OCI-LY7 (cell line): ENCODE measurements at regions not wholly inside any gene's neighbourhood (a gene's known extent, or its start where the extent isn't known, plus 50 kb on each side); places are given as distances from the start of the nearest gene placed in this dataset.
"Not testable (repeated sequence)": the region's sequence is repeated elsewhere in the genome, so short reads cannot be mapped to it uniquely, and the experiment has no call there.

ENCODE experiments used
- BruUV-seq: library from RNA; stranded (reverse); fragments of 400-500 nt; replicated peaks from 2 replicates; lab custom pipeline; 2021; lab: Mats Ljungman, UMichigan
- CTCF ChIA-PET: fragments of 300-600 bp; sonication (Branson Sonifier 250); formaldehyde crosslinking; loops from one replicate; lab custom pipeline; 2022; ENCODE audit warnings: antibody characterized with exemption; ENCODE audit not compliant: unreplicated experiment; lab: Charles Lee
- POLR2A ChIA-PET: fragments of 300-600 bp; sonication (Branson Sonifier 250); formaldehyde crosslinking; loops from one replicate; lab custom pipeline; 2022; ENCODE audit warnings: antibody characterized with exemption; lab: Charles Lee
- DNase-seq: peaks from one replicate; pipeline ENCODE4 v3.0.0-alpha.2; 2015; ENCODE audit warnings: low spot score
- H2AFZ ChIP-seq: fragments of 200-600 bp; sonication (generic), shearing (Covaris generic); 2 replicates; pipeline ENCODE4 v1.6.1; 2014; ENCODE audit warnings: mild to moderate bottlenecking, antibody characterized with exemption, low read length, moderate library complexity
- H3K27ac ChIP-seq: fragments of 200-600 bp; sonication (generic); 2 replicates; pipeline ENCODE4 v1.5.1; 2014; ENCODE audit warnings: mixed run types, low read depth, mild to moderate bottlenecking, moderate library complexity, low read length, inconsistent platforms; ENCODE audit not compliant: poor library complexity, severe bottlenecking
- H3K36me3 ChIP-seq: fragments of 200-600 bp; sonication (generic); 2 replicates; pipeline ENCODE4 v1.6.1; 2014; ENCODE audit warnings: mild to moderate bottlenecking, antibody characterized with exemption, low read length, moderate library complexity, mixed read lengths; ENCODE audit not compliant: insufficient read depth
- H3K4me1 ChIP-seq: fragments of 200-600 bp; sonication (generic); 2 replicates; pipeline ENCODE4 v1.5.1; 2014; ENCODE audit warnings: mild to moderate bottlenecking, low read length; ENCODE audit not compliant: insufficient read depth, poor library complexity, severe bottlenecking
- H3K4me2 ChIP-seq: fragments of 200-600 bp; sonication (generic); 2 replicates; pipeline ENCODE4 v1.6.1; 2014; ENCODE audit warnings: mild to moderate bottlenecking, low read length
- H3K4me3 ChIP-seq: fragments of 200-600 bp; sonication (generic); 2 replicates; pipeline ENCODE4 v1.5.1; 2014; ENCODE audit warnings: mild to moderate bottlenecking, low read depth, low read length; ENCODE audit not compliant: poor library complexity, severe bottlenecking
- H3K79me2 ChIP-seq: fragments of 200-600 bp; sonication (generic); 2 replicates; pipeline ENCODE4 v1.6.1; 2016; ENCODE audit warnings: low read depth, mild to moderate bottlenecking, low read length, moderate library complexity, mixed read lengths; ENCODE audit not compliant: insufficient read depth
- H3K9me2 ChIP-seq: fragments of 200-600 bp; sonication (generic); 2 replicates; pipeline ENCODE4 v1.6.1; 2016; ENCODE audit warnings: mild to moderate bottlenecking, low read length, mixed read lengths; ENCODE audit not compliant: insufficient read depth
- H3K9me3 ChIP-seq: fragments of 200-600 bp; sonication (generic); 2 replicates; pipeline ENCODE4 v1.6.1; 2014; ENCODE audit warnings: mild to moderate bottlenecking, mixed run types, low read length, mixed read lengths
- H4K20me1 ChIP-seq: fragments of 200-600 bp; sonication (generic); 2 replicates; pipeline ENCODE4 v1.6.1; 2014; ENCODE audit warnings: mild to moderate bottlenecking, antibody characterized with exemption, low read length, moderate library complexity, mixed read lengths; ENCODE audit not compliant: insufficient read depth
- CTCF ChIP-seq: fragments of 200-600 bp; sonication (generic); conservative IDR thresholded peaks from 2 replicates; pipeline ENCODE4 v1.5.1; 2014; ENCODE audit warnings: mild to moderate bottlenecking, antibody characterized with exemption, low read length, moderate library complexity, mixed read lengths
- EZH2phosphoT487 ChIP-seq: fragments of 200-600 bp; sonication (generic); IDR thresholded peaks from 2 replicates; pipeline ENCODE4 v1.6.1; 2018; ENCODE audit warnings: low read depth, borderline replicate concordance, mild to moderate bottlenecking, mixed run types, antibody characterized with exemption, low read length, moderate library complexity, mixed read lengths
- intact Hi-C: fragments of 100-400 bp; cut with micrococcal nuclease; formaldehyde crosslinking; loops from one replicate; pipeline ENCODE4 v1.10.0; 2022; ENCODE audit not compliant: unreplicated experiment

- CTCF ChIA-PET, result no interaction called here
These were observed 818.8 kb upstream of the CITED2 start for GRCh38 chr6:140193269-140193668.

GRCh38 chr6:140192018-140192417, 817.6 kb upstream of the CITED2 start:
- ChIA-PET CTCF (no interaction called here), POLR2A (interaction anchor here (0.7 to 1.4 kb wide), 2 partner anchors 10 to 767 kb away, joined by 3 read pairs; no protein-coding TSS in a partner anchor)
- Histone ChIP-seq H3K4me2 (no peak overlapping the region), H3K36me3 (no peaks in the 10 kb centered on the region), H3K9me2 (no peaks in the 10 kb centered on the region), H3K4me3 (no peak overlapping the region), H4K20me1 (no peaks in the 10 kb centered on the region), H3K9me3 (no peaks in the 10 kb centered on the region), H2AFZ (no peak overlapping the region), H3K4me1 (no peaks in the 10 kb centered on the region), H3K27ac (no peak overlapping the region), H3K79me2 (no peaks in the 10 kb centered on the region)
- TF ChIP-seq EZH2phosphoT487, result no peak
- no peak for TF ChIP-seq CTCF
- BruUV-seq, result no TSS peak
- DNase-seq, result no peak
- intact Hi-C loops, result no loop called here

More at GRCh38 chr6:140193269-140193668, 818.8 kb upstream of the CITED2 start:
- no peak for TF ChIP-seq CTCF
- TF ChIP-seq EZH2phosphoT487, result no peak
- H3K36me3 ChIP-seq, result no peaks in the 10 kb centered on the region
- H3K79me2 ChIP-seq, result no peaks in the 10 kb centered on the region
- H3K4me1 ChIP-seq, result no peaks in the 10 kb centered on the region
- peak; percentile 8 for DNase-seq
- no peak overlapping the region for H2AFZ ChIP-seq
- no peak overlapping the region for H3K4me3 ChIP-seq
- no peaks in the 10 kb centered on the region for H3K9me3 ChIP-seq
- H3K27ac ChIP-seq, result no peak overlapping the region
- H4K20me1 ChIP-seq, result no peaks in the 10 kb centered on the region
- no peak overlapping the region for H3K4me2 ChIP-seq
- H3K9me2 ChIP-seq, result no peaks in the 10 kb centered on the region
- intact Hi-C loops, result no loop called here
- POLR2A ChIA-PET, result interaction anchor here (0.8 kb wide), 1 partner anchor 15 kb away, joined by 3 read pairs; no protein-coding TSS in a partner anchor
- BruUV-seq, result no TSS peak

- H4K20me1 ChIP-seq, H3K4me2 ChIP-seq, H3K79me2 ChIP-seq, H3K4me3 ChIP-seq, POLR2A ChIA-PET, H3K9me3 ChIP-seq, H3K9me2 ChIP-seq, H2AFZ ChIP-seq, H3K27ac ChIP-seq, H3K4me1 ChIP-seq, BruUV-seq, H3K36me3 ChIP-seq, intact Hi-C loops, CTCF ChIA-PET, DNase-seq: not testable (repeated sequence)
These were observed 814.8 kb upstream of the CITED2 start for GRCh38 chr6:140189263-140189662.
